ENCODE measurements at regions not wholly inside any gene's neighbourhood (a gene's known extent, or its start where the extent isn't known, plus 50 kb on each side); places are given as distances from the start of the nearest gene placed in this dataset.

DNA sequence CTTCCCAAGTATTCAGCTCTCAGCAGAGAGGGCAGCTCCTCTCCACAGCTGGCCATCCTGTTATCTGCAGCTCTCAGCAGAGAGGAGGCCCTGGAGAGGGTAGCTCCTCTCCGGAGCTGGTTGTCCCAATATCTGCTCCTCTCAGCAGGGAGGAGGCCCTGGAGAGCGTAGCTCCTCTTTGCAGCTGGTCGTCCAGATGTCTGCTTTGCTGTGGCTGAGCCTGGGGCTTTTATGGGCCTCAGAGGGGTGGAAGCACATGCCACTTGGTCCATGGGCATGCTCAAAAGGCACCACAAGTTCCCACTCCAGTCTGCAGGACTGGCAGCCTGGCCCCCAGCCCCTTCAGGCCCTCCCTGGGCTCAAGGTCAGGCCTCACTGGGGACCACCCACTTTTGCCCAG lies 314.3 kb downstream of the KCNJ2 start:
- ChIA-PET CTCF (no interaction called here), POLR2A (no interaction called here)
- peaks cover 0 to 14% (median 2%) of the 10 kb centered on the region in 5 donors for H3K9me3 Mint-ChIP-seq
- H3K4me3 ChIP-seq (ENCODE audit: low read length), result no peak overlapping the region
- no peaks in the 10 kb centered on the region for H3K36me3 ChIP-seq (ENCODE audit: insufficient read depth, low read length)
- no peaks in the 10 kb centered on the region for H3K36me3 Mint-ChIP-seq
- DNase-seq, result no peak
- no peaks in the 10 kb centered on the region for H3K4me1 ChIP-seq (ENCODE audit: insufficient read depth, low read length)
- no peaks in the 10 kb centered on the region for H3K9me3 ChIP-seq (ENCODE audit: low read length)
- H3K4me1 Mint-ChIP-seq, result no peaks in the 10 kb centered on the region
- no peak overlapping the region for H3K4me3 Mint-ChIP-seq
- H3K27ac Mint-ChIP-seq, result no peak overlapping the region
- H3K27me3 Mint-ChIP-seq, result no peaks in the 10 kb centered on the region
- H3K27me3 ChIP-seq (ENCODE audit: insufficient read depth, low read length, poor library complexity, severe bottlenecking), result no peaks in the 10 kb centered on the region
- no peak overlapping the region for H3K27ac ChIP-seq (ENCODE audit: low read depth, low read length)

DNA sequence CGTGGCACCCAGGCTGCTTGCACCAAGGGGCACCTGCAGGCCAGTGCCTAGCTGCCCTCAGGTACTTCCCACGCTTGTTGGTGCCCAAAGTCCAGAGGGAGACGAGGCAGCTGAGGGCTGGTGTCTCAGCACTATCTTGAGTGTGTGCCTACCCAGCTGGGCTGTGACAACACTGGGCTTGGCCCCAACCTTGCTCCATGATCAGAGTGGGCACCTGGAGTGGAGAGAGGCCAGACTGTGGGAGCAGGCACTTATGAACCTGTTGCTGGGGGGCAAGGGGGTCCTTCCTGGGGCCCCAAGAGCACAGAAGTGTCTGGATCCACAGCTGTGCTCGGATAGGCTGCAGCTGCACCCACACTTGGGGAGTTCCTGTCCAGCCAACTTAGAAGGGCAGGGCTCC lies 314.7 kb downstream of the KCNJ2 start:
- no peaks in the 10 kb centered on the region for H3K4me1 ChIP-seq (ENCODE audit: insufficient read depth, low read length)
- POLR2A ChIA-PET, result no interaction called here
- Mint-ChIP-seq H3K27me3 (no peaks in the 10 kb centered on the region), H3K4me3 (no peak overlapping the region), H3K9me3 (peaks cover 0 to 14% (median 2%) of the 10 kb centered on the region in 5 donors), H3K27ac (no peak overlapping the region), H3K4me1 (no peaks in the 10 kb centered on the region), H3K36me3 (no peaks in the 10 kb centered on the region)
- no peaks in the 10 kb centered on the region for H3K36me3 ChIP-seq (ENCODE audit: insufficient read depth, low read length)
- no peaks in the 10 kb centered on the region for H3K9me3 ChIP-seq (ENCODE audit: low read length)
- no peak overlapping the region for H3K27ac ChIP-seq (ENCODE audit: low read depth, low read length)
- no peak overlapping the region for H3K4me3 ChIP-seq (ENCODE audit: low read length)
- no peak for DNase-seq
- H3K27me3 ChIP-seq (ENCODE audit: insufficient read depth, low read length, poor library complexity, severe bottlenecking), result no peaks in the 10 kb centered on the region
- CTCF ChIA-PET, result no interaction called here

DNA sequence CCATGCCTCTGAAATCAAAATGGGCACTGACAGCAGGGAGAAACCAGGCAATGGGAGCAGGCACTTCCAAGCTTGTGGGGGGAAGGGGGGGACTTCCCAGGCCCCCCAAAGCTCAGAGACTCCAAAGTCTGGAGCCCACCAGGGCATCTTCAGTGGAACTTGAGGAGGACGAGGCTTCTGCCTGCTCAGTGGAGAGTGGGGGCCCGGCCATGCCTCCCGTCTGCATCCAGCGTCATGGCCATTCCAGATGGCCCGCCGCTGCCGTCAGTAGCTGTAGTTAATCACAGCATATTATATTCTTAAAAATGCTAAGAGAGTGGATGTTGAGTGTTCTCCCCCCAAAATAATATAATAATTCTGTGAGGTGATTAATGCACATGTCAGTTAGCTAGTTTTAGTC lies 315.2 kb downstream of the KCNJ2 start:
- ChIA-PET POLR2A (no interaction called here), CTCF (no interaction called here)
- Histone ChIP-seq H3K4me1 (ENCODE audit: insufficient read depth, low read length) (no peaks in the 10 kb centered on the region), H3K4me3 (ENCODE audit: low read length) (no peak overlapping the region), H3K36me3 (ENCODE audit: insufficient read depth, low read length) (no peaks in the 10 kb centered on the region), H3K27me3 (ENCODE audit: insufficient read depth, low read length, poor library complexity, severe bottlenecking) (no peaks in the 10 kb centered on the region), H3K9me3 (ENCODE audit: low read length) (no peaks in the 10 kb centered on the region), H3K27ac (ENCODE audit: low read depth, low read length) (no peak overlapping the region)
- H3K9me3 Mint-ChIP-seq, result peaks cover 0 to 14% (median 2%) of the 10 kb centered on the region in 5 donors
- H3K27me3 Mint-ChIP-seq, result no peaks in the 10 kb centered on the region
- DNase-seq, result no peak
- no peak overlapping the region for H3K27ac Mint-ChIP-seq
- no peaks in the 10 kb centered on the region for H3K36me3 Mint-ChIP-seq
- H3K4me3 Mint-ChIP-seq, result no peak overlapping the region
- H3K4me1 Mint-ChIP-seq, result no peaks in the 10 kb centered on the region

DNA sequence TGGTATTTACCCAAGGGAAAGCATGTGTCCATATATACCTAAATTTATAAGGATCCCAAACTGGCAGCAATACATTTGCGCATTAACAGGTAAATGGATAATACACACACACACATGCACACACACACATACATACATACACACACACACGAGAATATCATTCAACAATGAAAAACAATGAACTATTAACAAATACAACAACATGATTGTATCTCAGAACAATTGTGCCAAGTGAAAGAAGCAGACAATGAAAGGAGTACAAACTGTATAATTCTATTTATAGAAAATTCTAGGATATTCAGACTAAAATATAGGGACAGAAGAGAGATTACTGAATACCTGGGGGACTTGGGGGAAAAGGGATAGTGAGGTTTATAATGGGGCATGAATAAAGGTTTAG lies 323.0 kb downstream of the KCNJ2 start:
- Histone ChIP-seq H3K9me3 (ENCODE audit: low read length) (no peaks in the 10 kb centered on the region), H3K36me3 (ENCODE audit: insufficient read depth, low read length) (no peaks in the 10 kb centered on the region), H3K27me3 (ENCODE audit: insufficient read depth, low read length, poor library complexity, severe bottlenecking) (no peaks in the 10 kb centered on the region), H3K27ac (ENCODE audit: low read depth, low read length) (no peak overlapping the region), H3K4me3 (ENCODE audit: low read length) (no peak overlapping the region), H3K4me1 (ENCODE audit: insufficient read depth, low read length) (no peaks in the 10 kb centered on the region)
- DNase-seq, result no peak
- ChIA-PET POLR2A (no interaction called here), CTCF (no interaction called here)
- Mint-ChIP-seq H3K4me3 (no peak overlapping the region), H3K36me3 (no peaks in the 10 kb centered on the region), H3K27ac (no peak overlapping the region), H3K27me3 (no peaks in the 10 kb centered on the region), H3K9me3 (peaks cover 0 to 14% (median 0%) of the 10 kb centered on the region in 5 donors), H3K4me1 (no peaks in the 10 kb centered on the region)

DNA sequence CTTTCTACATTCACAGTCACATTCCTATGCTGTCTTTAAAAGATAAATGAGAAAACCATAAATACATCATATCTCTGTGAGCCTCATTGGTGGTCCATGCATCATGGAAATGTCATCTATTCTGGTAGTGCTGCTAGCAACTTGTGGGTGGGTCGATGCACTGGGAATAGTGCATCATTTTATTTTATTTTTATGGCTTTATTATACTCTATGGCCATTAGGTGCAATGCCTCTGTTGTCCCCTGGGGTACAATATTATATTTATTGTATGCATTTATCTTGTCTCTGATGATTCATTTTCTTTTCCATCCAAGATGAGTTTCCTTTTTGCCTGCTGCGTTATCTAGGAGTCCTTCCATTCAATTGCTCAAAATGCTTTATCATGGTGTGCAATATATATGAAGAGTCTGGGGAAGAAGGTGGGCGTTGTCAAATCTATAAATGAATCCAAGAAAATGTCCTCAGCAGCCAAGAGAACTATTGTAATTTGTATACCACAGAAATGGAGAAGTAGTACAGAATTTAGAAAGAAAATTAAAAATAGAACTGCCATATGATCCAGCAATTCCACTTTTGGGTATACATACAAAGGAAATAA lies 324.0 kb downstream of the KCNJ2 start:
- ChIA-PET CTCF (no interaction called here), POLR2A (no interaction called here)
- Histone ChIP-seq H3K4me3 (ENCODE audit: low read length) (no peak overlapping the region), H3K9me3 (ENCODE audit: low read length) (no peaks in the 10 kb centered on the region), H3K27me3 (ENCODE audit: insufficient read depth, low read length, poor library complexity, severe bottlenecking) (no peaks in the 10 kb centered on the region), H3K36me3 (ENCODE audit: insufficient read depth, low read length) (no peaks in the 10 kb centered on the region), H3K4me1 (ENCODE audit: insufficient read depth, low read length) (no peaks in the 10 kb centered on the region), H3K27ac (ENCODE audit: low read depth, low read length) (no peak overlapping the region)
- Mint-ChIP-seq H3K9me3 (peaks cover 0 to 7% (median 0%) of the 10 kb centered on the region in 5 donors), H3K4me1 (no peaks in the 10 kb centered on the region), H3K27me3 (no peaks in the 10 kb centered on the region), H3K4me3 (no peak overlapping the region), H3K27ac (no peak overlapping the region), H3K36me3 (no peaks in the 10 kb centered on the region)
- DNase-seq, result no peak

DNA sequence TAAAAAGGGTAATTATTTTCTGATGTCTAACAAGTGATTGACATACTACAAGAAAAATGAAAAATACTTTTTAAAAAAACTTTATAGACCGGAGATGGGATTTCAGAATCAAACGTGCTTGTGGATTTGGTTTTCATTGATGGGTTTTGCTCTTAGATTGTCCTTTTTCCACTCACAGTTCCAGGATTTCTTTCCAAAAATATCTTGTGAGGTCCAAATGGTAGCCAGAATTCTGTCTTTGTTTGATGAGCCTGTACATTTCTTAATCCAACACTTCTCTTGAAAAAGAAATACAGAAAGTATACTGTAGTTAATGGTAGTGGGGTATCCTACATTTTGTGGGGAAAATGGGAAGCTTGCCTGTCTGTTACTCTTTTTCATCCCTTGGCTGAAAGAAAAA lies 329.3 kb downstream of the KCNJ2 start:
- no peaks in the 10 kb centered on the region for H3K36me3 Mint-ChIP-seq
- ChIA-PET CTCF (no interaction called here), POLR2A (no interaction called here)
- no peak overlapping the region for H3K27ac ChIP-seq (ENCODE audit: low read depth, low read length)
- no peak overlapping the region for H3K27ac Mint-ChIP-seq
- no peaks in the 10 kb centered on the region for H3K36me3 ChIP-seq (ENCODE audit: insufficient read depth, low read length)
- no peaks in the 10 kb centered on the region for H3K27me3 Mint-ChIP-seq
- peaks cover 0 to 4% (median 2%) of the 10 kb centered on the region in 5 donors for H3K9me3 Mint-ChIP-seq
- no peak overlapping the region for H3K4me3 Mint-ChIP-seq
- H3K4me1 Mint-ChIP-seq, result no peaks in the 10 kb centered on the region
- no peaks in the 10 kb centered on the region for H3K9me3 ChIP-seq (ENCODE audit: low read length)
- no peak overlapping the region for H3K4me3 ChIP-seq (ENCODE audit: low read length)
- DNase-seq, result no peak
- H3K4me1 ChIP-seq (ENCODE audit: insufficient read depth, low read length), result no peaks in the 10 kb centered on the region
- no peaks in the 10 kb centered on the region for H3K27me3 ChIP-seq (ENCODE audit: insufficient read depth, low read length, poor library complexity, severe bottlenecking)

DNA sequence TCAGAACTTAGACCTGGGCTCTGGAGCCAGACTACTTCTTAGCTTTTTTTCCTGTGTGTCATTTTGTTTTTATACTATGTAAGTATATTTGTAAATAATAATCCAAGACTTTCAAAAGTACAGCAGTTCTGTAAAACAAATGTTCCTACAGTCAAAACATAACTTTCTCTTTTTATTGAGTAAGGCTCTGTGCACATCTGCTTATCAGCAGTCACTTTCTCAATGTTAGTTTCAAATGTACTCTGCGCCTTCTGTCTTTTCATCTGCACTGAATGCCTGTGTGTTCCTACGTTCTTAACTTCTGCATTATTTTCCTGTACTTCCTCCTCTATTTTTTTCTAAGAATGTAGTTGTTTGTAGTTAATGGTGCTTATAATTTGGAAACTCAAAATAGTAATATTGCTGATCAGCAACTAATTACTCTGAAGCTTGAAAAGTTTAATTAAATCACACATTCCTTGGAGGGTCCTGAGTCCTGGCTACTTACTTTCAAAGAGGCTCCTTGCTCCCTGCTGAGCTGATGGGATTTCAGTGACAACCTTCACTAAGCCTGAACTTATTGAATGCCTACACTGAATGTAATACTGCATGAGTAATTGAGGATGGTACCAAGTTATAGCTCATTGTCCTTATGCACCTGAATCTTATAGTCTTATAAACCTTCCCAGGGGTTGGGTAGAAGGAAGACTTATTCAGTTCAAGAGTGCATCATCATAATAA lies 329.9 kb downstream of the KCNJ2 start:
- Mint-ChIP-seq H3K36me3 (no peaks in the 10 kb centered on the region), H3K27ac (no peak overlapping the region), H3K4me3 (no peak overlapping the region), H3K4me1 (no peaks in the 10 kb centered on the region), H3K9me3 (peaks cover 0 to 2% (median 0%) of the 10 kb centered on the region in 5 donors), H3K27me3 (no peaks in the 10 kb centered on the region)
- Histone ChIP-seq H3K4me3 (ENCODE audit: low read length) (no peak overlapping the region), H3K9me3 (ENCODE audit: low read length) (no peaks in the 10 kb centered on the region), H3K4me1 (ENCODE audit: insufficient read depth, low read length) (no peaks in the 10 kb centered on the region), H3K27ac (ENCODE audit: low read depth, low read length) (no peak overlapping the region), H3K27me3 (ENCODE audit: insufficient read depth, low read length, poor library complexity, severe bottlenecking) (no peaks in the 10 kb centered on the region), H3K36me3 (ENCODE audit: insufficient read depth, low read length) (no peaks in the 10 kb centered on the region)
- ChIA-PET POLR2A (no interaction called here), CTCF (no interaction called here)
- no peak for DNase-seq

DNA sequence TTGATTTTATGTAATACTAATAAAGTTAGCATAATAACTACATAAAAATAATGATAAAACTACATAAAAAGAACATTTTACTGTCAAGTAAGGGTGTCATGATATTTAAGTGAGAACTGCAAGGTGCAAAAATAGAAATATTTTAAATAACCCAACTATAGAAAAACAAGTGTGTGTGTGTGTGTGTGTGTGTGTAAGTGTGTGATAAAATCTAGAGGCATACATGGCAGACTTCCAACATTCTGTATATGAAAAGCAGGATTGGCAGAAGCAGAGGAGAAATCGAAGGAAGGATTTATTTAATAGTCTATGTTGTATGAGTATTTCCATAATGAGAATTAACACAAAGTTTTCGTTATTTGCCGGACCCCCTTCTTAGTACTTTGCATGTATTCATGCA lies 334.1 kb downstream of the KCNJ2 start:
- no peaks in the 10 kb centered on the region for H3K27me3 Mint-ChIP-seq
- Histone ChIP-seq H3K36me3 (ENCODE audit: insufficient read depth, low read length) (no peaks in the 10 kb centered on the region), H3K27me3 (ENCODE audit: insufficient read depth, low read length, poor library complexity, severe bottlenecking) (no peaks in the 10 kb centered on the region), H3K4me1 (ENCODE audit: insufficient read depth, low read length) (no peaks in the 10 kb centered on the region), H3K4me3 (ENCODE audit: low read length) (no peak overlapping the region), H3K9me3 (ENCODE audit: low read length) (no peaks in the 10 kb centered on the region), H3K27ac (ENCODE audit: low read depth, low read length) (no peak overlapping the region)
- H3K27ac Mint-ChIP-seq, result no peak overlapping the region
- H3K9me3 Mint-ChIP-seq, result peaks cover 0 to 2% (median 0%) of the 10 kb centered on the region in 5 donors
- ChIA-PET CTCF (no interaction called here), POLR2A (no interaction called here)
- no peak for DNase-seq
- no peak overlapping the region for H3K4me3 Mint-ChIP-seq
- H3K36me3 Mint-ChIP-seq, result no peaks in the 10 kb centered on the region
- no peaks in the 10 kb centered on the region for H3K4me1 Mint-ChIP-seq

Measured in CD8-positive, alpha-beta memory T cell (primary cell).